ENCODE measurements at regions not wholly inside any gene's neighbourhood (a gene's known extent, or its start where the extent isn't known, plus 50 kb on each side); places are given as distances from the start of the nearest gene placed in this dataset.
"Not testable (repeated sequence)": the region's sequence is repeated elsewhere in the genome, so short reads cannot be mapped to it uniquely, and the experiment has no call there.

DNA sequence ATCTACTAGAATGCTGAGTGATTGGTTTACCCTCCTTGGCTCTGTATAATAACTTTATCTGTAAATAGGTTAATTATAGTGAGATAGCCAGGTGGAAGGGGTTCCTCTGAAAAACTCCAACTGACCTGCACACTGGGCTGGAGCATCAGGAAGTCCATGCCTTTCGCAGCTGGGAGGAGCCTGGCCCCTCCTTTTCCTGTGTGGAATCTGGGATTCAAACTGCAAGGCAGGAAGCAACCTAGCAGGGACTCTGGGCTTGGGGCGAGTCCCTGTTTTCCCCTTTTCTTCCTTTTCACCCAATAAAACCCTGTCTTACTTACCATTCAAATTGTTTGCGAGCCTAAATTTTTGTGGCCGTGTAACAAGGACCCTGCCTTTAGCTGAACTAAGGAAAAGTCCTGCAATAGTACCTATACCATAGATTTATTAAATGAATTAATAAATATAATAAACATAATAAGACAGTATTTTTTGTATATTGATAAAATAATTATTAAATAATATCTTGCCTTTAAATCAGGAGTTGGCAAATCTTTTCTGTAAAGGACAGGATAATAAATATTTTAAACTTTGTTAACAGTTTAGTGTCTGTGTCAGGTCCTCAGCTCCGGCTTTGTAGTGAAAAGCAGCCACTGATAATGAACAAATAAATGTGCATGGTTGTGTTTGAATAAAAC lies 406.2 kb upstream of the MMS22L start:
- H3K9me3 ChIP-seq, result no peaks in the 10 kb centered on the region
- DNase-seq, result no peak
- H3K27me3 ChIP-seq, result no peaks in the 10 kb centered on the region
- H3K4me3 ChIP-seq, result no peak overlapping the region
- H3K36me3 ChIP-seq, result no peaks in the 10 kb centered on the region

DNA sequence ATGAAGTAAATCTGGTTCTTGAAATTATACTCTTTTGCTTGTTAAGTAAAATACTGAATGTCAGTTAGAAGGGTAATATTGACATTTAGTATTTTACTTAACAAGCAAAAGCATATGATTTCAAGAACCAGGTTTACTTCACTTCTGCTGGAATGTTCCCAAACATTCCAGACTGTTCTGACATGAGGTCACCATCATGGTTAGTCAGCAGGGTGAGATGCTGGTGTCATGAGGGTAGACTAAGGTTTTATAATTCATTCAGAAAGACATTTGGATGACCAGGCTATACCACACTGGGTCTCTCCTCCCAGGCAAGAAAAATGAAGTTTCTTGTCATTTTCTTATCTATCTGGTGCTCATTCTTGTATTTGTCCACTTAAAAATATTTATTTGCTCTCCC lies 414.4 kb upstream of the MMS22L start:
- peak; percentile 5 for DNase-seq

DNA sequence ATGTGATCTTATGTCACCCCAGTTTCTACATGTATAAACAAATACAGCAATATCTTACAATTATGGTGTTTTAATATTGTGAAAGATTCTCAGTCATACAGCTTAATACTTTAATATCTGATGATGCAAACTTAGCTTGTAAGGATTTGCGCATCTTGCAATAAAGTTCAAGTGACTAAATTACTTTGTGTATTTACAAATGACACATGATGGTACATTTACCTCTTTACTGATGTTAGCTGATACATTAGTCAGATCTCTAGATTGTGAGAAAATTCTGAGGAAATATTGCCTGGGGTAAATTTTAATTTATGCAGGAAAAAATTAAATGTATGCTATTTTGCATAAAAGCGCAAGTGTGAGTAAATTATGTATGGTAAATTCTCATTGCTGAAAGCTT lies 418.8 kb upstream of the MMS22L start:
- no peak for DNase-seq
- no peaks in the 10 kb centered on the region for H3K36me3 ChIP-seq
- H3K9me3 ChIP-seq, result no peaks in the 10 kb centered on the region
- H3K4me3 ChIP-seq, result no peak overlapping the region
- no peaks in the 10 kb centered on the region for H3K27me3 ChIP-seq

More for the DNA sequence above, 414.4 kb upstream of the MMS22L start:
- Histone ChIP-seq H3K4me3 (no peak overlapping the region), H3K27me3 (no peaks in the 10 kb centered on the region), H3K36me3 (no peaks in the 10 kb centered on the region), H3K9me3 (no peaks in the 10 kb centered on the region)

DNA sequence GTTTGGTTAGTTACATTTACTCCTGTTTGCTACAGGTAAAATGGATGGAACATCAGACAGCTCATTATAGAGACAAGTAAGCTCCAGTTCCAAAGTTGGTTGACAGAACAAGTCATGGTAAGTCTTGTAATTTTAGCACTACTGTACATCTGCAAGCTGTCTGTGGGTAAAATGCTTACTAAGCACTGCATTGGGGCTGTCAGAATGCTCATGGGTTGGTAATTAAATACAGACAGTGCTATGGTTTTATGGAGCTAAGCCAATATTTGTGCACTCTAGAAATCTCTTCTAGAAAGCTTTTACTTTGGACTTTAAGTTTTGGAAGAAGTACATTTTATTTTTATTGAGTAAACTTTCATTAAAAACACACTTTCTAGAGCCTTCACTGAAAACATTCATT lies 419.2 kb upstream of the MMS22L start:
- Histone ChIP-seq H3K9me3 (no peaks in the 10 kb centered on the region), H3K4me3 (no peak overlapping the region), H3K36me3 (no peaks in the 10 kb centered on the region), H3K27me3 (no peaks in the 10 kb centered on the region)
- no peak for DNase-seq

DNA sequence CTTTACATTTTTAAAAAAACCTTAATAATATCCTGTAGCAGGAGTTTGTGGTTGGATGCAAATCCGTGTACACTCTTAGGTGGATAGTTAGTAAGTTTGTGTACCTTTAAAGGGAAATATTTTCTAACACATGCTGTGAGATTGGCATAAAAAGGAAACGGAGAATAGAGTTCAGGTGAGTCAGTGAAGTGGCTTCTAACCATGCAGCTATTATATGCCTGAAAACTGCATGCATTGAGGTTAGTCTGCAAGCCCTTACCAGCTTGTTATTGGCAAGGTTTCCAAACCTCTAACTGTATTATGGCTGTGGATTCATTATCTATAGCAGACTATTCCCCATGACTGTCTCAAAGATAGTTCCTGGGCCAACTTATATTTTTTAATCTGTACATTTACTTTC lies 420.6 kb upstream of the MMS22L start:
- DNase-seq, result no peak

DNA sequence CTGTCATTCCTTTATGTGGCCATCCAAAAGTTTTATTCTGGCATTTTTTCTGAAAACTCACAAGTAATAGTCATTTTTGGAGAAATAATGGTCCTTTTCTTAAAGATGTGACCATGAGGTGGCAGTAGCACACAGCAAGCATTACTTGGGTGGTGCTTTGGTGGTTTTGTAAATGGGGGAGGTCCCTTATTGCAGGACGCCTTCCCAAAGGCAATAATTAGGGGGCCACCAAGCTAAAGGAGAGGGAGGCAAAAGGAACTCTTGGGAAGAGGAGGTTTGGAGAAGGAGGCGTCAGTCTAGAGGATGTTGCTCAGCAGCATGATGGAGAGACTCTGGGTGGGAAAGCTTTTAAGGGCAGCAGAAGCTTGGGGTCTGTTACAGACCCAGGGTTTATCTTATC lies 422.6 kb upstream of the MMS22L start:
- H3K9me3 ChIP-seq, result no peaks in the 10 kb centered on the region
- H3K4me3 ChIP-seq, result no peak overlapping the region
- no peaks in the 10 kb centered on the region for H3K27me3 ChIP-seq
- no peak for DNase-seq
- H3K36me3 ChIP-seq, result no peaks in the 10 kb centered on the region

More for the DNA sequence above, 420.6 kb upstream of the MMS22L start:
- Histone ChIP-seq H3K4me3 (no peak overlapping the region), H3K27me3 (no peaks in the 10 kb centered on the region), H3K9me3 (no peaks in the 10 kb centered on the region), H3K36me3 (no peaks in the 10 kb centered on the region)

DNA sequence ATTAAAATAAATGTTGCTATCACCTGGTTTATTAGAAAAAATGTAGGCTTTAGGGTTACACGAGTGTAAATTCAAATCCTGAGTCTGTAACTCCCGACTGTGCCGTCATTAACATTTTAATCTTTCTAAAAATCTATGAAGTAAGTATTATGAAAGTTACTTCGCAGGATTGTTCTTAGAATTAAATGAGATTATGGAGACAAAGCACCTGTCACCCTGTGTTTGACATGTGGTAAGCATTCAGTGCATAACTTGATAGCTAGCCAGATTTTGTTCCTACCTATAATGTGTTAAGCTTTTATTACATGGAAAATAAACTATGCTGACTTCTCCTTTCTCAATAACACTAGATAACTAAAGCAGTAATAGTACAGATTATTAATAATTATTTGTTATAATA lies 429.7 kb upstream of the MMS22L start:
- Histone ChIP-seq H3K4me3 (no peak overlapping the region), H3K9me3 (no peaks in the 10 kb centered on the region), H3K27me3 (no peaks in the 10 kb centered on the region), H3K36me3 (no peaks in the 10 kb centered on the region)
- DNase-seq, result no peak

DNA sequence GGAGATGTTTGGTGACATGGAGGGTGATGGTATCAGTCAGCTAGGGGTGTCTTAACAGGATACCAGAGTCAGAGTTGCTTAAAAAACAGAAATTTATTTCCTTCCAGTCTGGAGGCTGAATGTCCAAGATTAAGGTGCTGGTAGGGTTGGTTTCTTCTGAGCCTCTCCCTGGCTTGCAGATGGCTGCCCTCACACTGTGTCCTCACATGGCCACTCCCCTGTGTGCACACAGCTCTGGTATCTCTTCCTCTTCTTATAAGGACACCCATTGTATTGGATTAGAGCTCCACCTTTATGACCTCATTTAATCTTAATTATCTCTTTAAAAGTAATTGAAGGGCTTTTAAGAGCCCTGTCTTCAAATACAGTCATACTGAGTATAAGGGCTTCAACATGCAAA lies 431.8 kb upstream of the MMS22L start:
- Histone ChIP-seq H3K36me3 (no peaks in the 10 kb centered on the region), H3K4me3 (no peak overlapping the region), H3K27me3 (no peaks in the 10 kb centered on the region), H3K9me3 (no peaks in the 10 kb centered on the region)
- no peak for DNase-seq

DNA sequence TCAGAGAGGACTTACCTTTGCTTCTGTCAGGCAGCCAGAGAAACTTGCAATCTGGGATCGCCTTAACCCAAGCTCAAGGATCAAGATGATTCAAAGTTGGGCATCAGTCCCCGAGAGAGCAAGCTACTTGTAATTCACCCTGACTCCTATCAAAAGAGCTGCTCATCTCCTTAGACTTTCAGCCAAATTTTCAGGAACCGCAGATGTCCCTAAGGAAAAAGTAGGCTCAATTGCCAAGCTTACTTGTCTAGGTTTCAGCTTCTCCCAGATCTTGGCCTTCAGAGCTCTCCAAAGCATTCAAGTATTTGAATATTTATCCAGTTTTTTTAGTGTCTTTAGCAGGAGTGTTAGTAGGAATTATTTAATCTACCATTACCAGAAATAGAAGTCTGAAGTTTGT lies 434.1 kb upstream of the MMS22L start:
- no peak for DNase-seq
- Histone ChIP-seq H3K9me3 (no peaks in the 10 kb centered on the region), H3K27me3 (no peaks in the 10 kb centered on the region), H3K36me3 (no peaks in the 10 kb centered on the region), H3K4me3 (no peak overlapping the region)

DNA sequence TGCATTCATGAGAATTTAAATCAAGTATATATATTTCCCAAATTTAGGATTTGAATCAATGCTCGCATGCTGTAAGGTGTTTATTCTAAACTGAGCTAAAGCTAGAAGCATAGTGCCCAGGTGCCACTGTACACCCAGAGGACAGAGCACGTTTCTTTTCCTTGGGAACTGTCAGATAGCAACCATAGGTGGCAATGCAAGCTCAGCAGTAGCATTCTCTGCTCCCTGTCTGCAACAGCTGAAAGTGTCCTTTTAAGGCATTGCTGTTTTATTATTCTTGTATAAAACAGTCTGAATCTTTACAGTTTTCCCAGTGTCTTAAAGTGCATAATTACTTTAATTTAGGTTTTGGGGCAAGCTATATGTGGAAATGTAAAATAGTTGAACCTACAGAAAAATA lies 443.4 kb upstream of the MMS22L start:
- H3K36me3 ChIP-seq, result no peaks in the 10 kb centered on the region
- no peak for DNase-seq

DNA sequence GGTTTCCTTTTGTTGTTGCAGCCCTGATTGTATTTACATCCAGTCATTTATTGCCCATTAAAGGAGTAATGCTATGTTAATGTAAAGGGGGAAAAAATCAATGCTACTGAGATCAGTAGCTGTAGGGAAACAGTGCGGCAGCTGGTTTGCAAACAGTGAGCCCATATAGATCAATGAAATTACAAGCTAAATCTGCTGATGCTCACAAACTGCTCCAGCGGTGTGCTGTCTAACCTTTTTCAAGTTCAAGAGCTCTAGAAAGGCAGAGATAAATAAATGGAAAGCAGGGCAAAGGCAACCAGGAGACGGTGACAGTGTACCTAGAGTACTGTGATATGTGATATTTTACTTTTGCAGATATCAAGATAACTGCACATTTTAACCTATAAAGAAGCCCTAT lies 449.0 kb upstream of the MMS22L start:
- DNase-seq, result no peak
- no peaks in the 10 kb centered on the region for H3K27me3 ChIP-seq
- H3K36me3 ChIP-seq, result no peaks in the 10 kb centered on the region
- no peaks in the 10 kb centered on the region for H3K9me3 ChIP-seq
- H3K4me3 ChIP-seq, result no peak overlapping the region

More for the DNA sequence above, 443.4 kb upstream of the MMS22L start:
- Histone ChIP-seq H3K9me3 (no peaks in the 10 kb centered on the region), H3K27me3 (no peaks in the 10 kb centered on the region), H3K4me3 (no peak overlapping the region)

DNA sequence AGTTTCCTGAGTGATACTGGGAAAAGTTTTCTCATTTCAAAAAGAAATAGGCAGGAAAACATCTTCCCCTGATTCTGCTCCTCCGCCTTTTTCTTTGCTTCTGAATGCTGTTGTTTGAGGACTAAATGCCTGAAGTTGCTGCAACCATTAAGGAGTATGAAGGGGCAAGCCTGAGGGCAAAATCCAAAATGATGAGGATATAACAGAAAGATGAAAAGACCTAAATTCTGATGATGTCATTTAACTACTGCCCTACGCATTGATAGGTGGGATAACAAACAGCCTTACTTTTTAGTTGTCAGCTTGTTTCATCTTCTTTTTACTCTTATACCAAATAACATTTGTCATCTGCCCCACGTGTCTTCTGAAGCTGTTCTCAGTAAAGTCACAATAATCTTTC lies 474.6 kb upstream of the MMS22L start:
- Histone ChIP-seq H3K9me3 (no peaks in the 10 kb centered on the region), H3K27me3 (no peaks in the 10 kb centered on the region), H3K4me3 (no peak overlapping the region), H3K36me3 (no peaks in the 10 kb centered on the region)
- DNase-seq, result no peak

DNA sequence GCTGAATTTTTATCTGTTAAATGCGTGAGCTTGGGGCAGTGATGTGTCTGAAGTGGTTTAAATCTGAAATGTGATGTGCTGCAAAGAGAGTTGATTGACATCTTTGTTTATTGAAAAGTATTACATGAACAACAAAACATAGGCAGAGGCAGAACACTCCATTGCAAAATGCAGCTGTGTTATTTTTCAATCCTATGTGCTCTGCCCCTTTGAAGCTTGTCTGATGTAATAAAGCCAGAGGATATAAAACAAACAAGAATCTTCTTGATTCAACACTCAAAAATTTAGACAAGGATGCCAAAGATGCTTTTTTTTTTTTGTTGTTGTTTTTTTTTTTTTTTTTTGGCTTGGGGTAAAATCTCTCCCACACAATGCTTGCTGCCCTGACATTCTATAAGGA lies 482.4 kb upstream of the MMS22L start:
- no peak overlapping the region for H3K4me3 ChIP-seq
- no peaks in the 10 kb centered on the region for H3K9me3 ChIP-seq
- peak; percentile 3 for DNase-seq
- H3K27me3 ChIP-seq, result no peaks in the 10 kb centered on the region
- no peaks in the 10 kb centered on the region for H3K36me3 ChIP-seq

DNA sequence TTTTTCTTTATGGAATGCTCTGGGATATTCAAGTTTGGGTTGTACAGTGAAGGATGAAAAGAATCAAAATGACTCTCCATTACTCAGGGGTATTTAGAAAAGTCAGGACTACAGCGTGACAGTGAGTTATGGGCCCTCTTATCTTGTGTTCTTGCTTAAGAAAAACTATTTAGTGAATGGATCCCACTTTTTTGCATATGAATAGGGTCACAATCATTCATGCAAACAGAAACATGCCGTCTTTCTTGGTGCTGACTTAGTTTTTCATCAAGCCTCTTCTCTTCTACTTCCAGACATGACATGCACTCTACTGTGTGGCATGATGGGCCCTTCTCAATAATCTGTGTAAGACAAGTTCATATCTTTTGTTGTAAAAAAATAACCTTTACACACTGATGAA lies 488.4 kb upstream of the MMS22L start:
- Histone ChIP-seq H3K9me3 (no peaks in the 10 kb centered on the region), H3K36me3 (no peaks in the 10 kb centered on the region), H3K4me3 (no peak overlapping the region), H3K27me3 (no peaks in the 10 kb centered on the region)
- no peak for DNase-seq

DNA sequence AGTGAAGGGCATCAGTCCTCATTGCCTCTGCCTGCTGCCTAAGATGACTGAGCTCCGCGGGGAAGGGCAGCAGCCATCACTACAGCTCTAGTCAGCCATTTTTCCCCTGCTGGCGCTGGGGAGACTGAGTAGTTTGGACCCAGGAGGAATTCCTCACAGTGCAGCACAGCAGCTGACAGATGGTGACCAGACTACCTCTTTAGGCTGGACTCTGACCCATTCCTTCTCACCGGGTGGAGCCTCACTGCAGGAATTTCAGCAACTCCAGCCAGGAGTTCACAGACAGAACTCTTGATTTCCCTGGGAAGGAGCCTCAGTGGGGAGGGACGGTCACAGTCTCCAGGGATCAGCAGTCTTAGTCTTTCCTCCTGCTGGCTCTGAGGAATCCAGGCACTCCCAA lies 492.0 kb upstream of the MMS22L start:
- H3K27me3 ChIP-seq, result no peaks in the 10 kb centered on the region
- no peak for DNase-seq
- H3K4me3 ChIP-seq, result no peak overlapping the region
- H3K9me3 ChIP-seq, result no peaks in the 10 kb centered on the region
- H3K36me3 ChIP-seq, result no peaks in the 10 kb centered on the region

DNA sequence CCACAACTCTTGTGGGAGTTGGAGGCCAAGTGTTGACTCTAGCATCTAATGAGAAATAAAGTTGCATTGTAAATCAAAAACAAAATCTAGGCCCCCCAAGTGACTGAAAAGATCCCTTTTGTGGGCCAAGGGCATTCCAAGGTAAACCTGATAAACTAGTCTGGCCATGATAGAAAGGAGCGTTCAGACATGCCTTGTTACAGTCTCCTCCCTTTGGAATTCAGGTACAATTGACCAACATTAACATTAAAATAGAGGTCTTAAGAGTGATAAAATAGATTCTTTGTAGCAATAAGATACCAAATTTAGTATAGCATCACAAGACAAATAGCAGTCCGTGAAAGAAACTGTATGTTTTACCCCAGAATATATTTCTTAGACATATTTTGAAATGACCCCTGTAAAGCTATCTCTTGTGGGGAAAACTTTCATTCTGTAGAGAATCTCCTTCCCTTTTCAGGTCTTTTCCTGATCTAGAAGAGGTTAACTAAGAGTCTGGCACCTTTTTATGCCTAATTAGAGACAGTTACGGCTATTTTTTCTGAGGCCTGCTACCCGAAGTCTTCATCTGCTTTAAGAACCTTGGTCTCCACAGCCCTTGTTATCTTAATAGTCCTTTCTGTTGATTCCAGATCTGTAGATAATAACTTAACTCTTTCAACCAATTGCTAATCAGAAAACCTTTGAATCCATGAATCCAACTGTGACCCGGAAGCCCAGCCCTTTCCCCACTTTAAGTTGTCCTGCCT lies 495.4 kb upstream of the MMS22L start:
- DNase-seq, result no peak
- Histone ChIP-seq H3K9me3 (no peaks in the 10 kb centered on the region), H3K4me3 (no peak overlapping the region), H3K27me3 (no peaks in the 10 kb centered on the region), H3K36me3 (no peaks in the 10 kb centered on the region)

DNA sequence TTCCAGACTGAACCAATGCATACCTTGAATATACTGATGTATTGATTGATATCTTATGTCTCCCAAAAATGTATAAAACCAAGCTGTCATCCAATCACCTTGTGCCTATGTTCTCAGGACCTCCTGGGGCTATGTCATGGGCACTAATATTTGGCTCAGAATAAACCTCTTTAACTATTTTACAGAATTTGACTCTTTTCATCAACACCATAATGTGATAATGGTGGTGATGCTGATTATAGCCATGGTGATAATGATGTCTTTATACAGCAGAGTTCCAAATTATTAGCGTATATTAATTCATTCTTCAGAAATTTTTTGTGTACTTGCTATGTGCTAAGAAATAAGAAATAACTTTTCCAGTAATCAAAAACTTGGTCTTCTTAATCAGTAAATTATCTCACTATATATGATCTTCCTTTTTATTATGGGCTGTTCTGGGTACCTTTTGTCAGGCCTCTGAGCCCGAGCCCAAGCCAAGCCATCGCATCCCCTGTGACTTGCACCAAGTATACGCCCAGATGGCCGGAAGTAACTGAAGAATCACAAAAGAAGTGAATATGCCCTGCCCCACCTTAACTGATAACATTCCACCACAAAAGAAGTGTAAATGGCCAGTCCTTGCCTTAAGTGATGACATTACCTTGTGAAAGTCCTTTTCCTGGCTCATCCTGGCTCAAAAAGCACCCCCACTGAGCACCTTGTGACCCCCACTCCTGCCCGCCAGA lies 496.2 kb upstream of the MMS22L start:
- not testable (repeated sequence) for DNase-seq, H3K27me3 ChIP-seq, H3K4me3 ChIP-seq, H3K9me3 ChIP-seq, H3K36me3 ChIP-seq
